Spleen (tissue), 11 donors: ENCODE measurements at regions not wholly inside any gene's neighbourhood (a gene's known extent, or its start where the extent isn't known, plus 50 kb on each side); places are given as distances from the start of the nearest gene placed in this dataset.

Experiments
- DNase-seq: peaks from one replicate; pipeline ENCODE4 v3.0.0-alpha.2; 2020
- H3K27ac ChIP-seq, 8 donors: fragments of 200-600 bp; sonication (generic) in 7 of 8; 1 replicate in 4 of 8; 2 replicates in 4 of 8; pipeline versions ENCODE4 v1.5.0 to v1.8.0; 2016 to 2021; ENCODE audit warnings: inconsistent platforms in 4 of 8, mild to moderate bottlenecking in 4 of 8, moderate library complexity in 1 of 8
- H3K27me3 ChIP-seq, 7 donors: fragments of 200-600 bp; sonication (generic) in 6 of 7; replicated peaks in 1 of 7; 1 replicate in 4 of 7; 2 replicates in 3 of 7; pipeline versions ENCODE4 v1.5.0 to v1.8.0; 2016 to 2021; ENCODE audit warnings: inconsistent platforms in 3 of 7, mild to moderate bottlenecking in 1 of 7
- H3K36me3 ChIP-seq, 6 donors: fragments of 200-600 bp; sonication (generic) in 5 of 6; 1 replicate in 4 of 6; 2 replicates in 2 of 6; pipeline versions ENCODE4 v1.5.0 to v1.8.0; 2016 to 2021; ENCODE audit warnings: inconsistent platforms in 2 of 6
- H3K4me1 ChIP-seq, 6 donors: fragments of 200-600 bp; sonication (generic) in 5 of 6; 1 replicate in 3 of 6; 2 replicates in 3 of 6; pipeline versions ENCODE4 v1.5.0 to v1.8.0; 2016 to 2021; ENCODE audit warnings: inconsistent platforms in 3 of 6
- H3K4me3 ChIP-seq, 8 donors: fragments of 200-600 bp; sonication (generic) in 7 of 8; 1 replicate in 4 of 8; 2 replicates in 4 of 8; pipeline versions ENCODE4 v1.5.0 to v1.8.0; 2016 to 2021; ENCODE audit warnings: inconsistent platforms in 4 of 8, mild to moderate bottlenecking in 4 of 8, moderate library complexity in 2 of 8
- H3K9me3 ChIP-seq, 8 donors: fragments of 200-600 bp; sonication (generic) in 7 of 8; 1 replicate in 4 of 8; 2 replicates in 4 of 8; pipeline versions ENCODE4 v1.5.0 to v1.8.0; 2016 to 2021; ENCODE audit warnings: inconsistent platforms in 4 of 8
- POLR2A ChIP-seq, 3 donors: fragments of 450-650 bp; IDR thresholded peaks; one replicate each; pipeline ENCODE4 v1.5.1; 2017; ENCODE audit warnings: antibody characterized with exemption in 3 of 3, mild to moderate bottlenecking in 1 of 3
- POLR2AphosphoS5 ChIP-seq, 3 donors: sonication (generic); formaldehyde crosslinking; IDR thresholded peaks; one replicate each; pipeline ENCODE4 v1.5.1; 2017; ENCODE audit warnings: antibody characterized with exemption in 3 of 3
- WGBS, 5 donors: extraction: QIAGEN DNeasy Blood & Tissue Kit in 3 of 5; methylation state at CpG; one replicate each; pipeline versions ENCODE4 v1.1.5 to v1.1.7; 2013 to 2018; 5-methylcytosine and 5-hydroxymethylcytosine counted together
- intact Hi-C: fragments of 100-400 bp; cut with DNase I; formaldehyde crosslinking; loops from one replicate; pipeline ENCODE4 v1.15.0; 2023; ENCODE audit warnings: low total_unique reads
- TF ChIP-seq, protein P1 (sequence below), 11 experiments: fragments of 200-600 bp in 7 of 11; fragments of 450-650 bp in 4 of 11; sonication (generic) in 4 of 11; IDR thresholded peaks in 8 of 11; conservative IDR thresholded peaks in 3 of 11; 1 replicate in 7 of 11; 2 replicates in 4 of 11; pipeline versions ENCODE4 v1.4.0 to v1.8.0; 2016 to 2021; ENCODE audit warnings: antibody characterized with exemption in 11 of 11, inconsistent platforms in 4 of 11, mild to moderate bottlenecking in 1 of 11
- donor health status: healthy with polysubstance abuse.
- donor health status: DM: no; HTN: no; CAD: no; lungs with moderate emphysema.
- donor health status: DM: no; HTN: no; CAD: no.
- donor health status: Bipolar disorder and iron deficiency.
- donor health status: healthy.
- donor health status: DM: no; HTN: no; CAD: no.
- donor health status: DM: yes; HTN: yes; CAD: no.

DNA sequence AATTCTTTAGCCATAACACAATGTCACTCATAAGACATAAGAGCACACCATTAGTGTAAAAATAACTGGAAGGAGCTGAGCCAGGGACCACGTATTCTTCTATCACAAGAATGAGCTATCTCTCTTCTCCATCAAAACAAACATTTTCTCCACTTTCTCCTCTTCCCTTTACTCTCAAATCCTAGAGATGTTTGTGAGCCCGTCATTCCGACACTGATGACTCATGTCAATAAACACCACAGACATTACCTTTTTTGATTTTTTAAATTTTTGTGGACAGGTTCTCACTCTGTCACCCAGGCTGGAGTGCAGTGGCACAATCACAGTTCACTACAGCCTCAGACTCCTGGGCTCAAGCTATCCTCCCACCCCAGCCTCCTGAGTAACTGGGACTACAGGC, 86.6 kb downstream of the MEX3B start:
- intact Hi-C loops, result no loop called here
- Histone ChIP-seq H3K4me1 (no peaks in the 10 kb centered on the region), H3K4me3 (no peak overlapping the region), H3K36me3 (no peaks in the 10 kb centered on the region), H3K9me3 (no peaks in the 10 kb centered on the region), H3K27ac (no peak overlapping the region), H3K27me3 (peaks cover 0 to 7% (median 0%) of the 10 kb centered on the region in 7 donors)
- 81 to 94% (median 92%) methylated on average over 3 of the region's 3 CpGs for whole genome bisulfite sequencing, 5 donors
- no peak for DNase-seq
- TF ChIP-seq POLR2AphosphoS5 (IDR thresholded peaks at IDR 0.05) (no peak), POLR2A (IDR thresholded peaks at IDR 0.05) (no peak)
- TF ChIP-seq, protein P1, sequence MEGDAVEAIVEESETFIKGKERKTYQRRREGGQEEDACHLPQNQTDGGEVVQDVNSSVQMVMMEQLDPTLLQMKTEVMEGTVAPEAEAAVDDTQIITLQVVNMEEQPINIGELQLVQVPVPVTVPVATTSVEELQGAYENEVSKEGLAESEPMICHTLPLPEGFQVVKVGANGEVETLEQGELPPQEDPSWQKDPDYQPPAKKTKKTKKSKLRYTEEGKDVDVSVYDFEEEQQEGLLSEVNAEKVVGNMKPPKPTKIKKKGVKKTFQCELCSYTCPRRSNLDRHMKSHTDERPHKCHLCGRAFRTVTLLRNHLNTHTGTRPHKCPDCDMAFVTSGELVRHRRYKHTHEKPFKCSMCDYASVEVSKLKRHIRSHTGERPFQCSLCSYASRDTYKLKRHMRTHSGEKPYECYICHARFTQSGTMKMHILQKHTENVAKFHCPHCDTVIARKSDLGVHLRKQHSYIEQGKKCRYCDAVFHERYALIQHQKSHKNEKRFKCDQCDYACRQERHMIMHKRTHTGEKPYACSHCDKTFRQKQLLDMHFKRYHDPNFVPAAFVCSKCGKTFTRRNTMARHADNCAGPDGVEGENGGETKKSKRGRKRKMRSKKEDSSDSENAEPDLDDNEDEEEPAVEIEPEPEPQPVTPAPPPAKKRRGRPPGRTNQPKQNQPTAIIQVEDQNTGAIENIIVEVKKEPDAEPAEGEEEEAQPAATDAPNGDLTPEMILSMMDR (IDR thresholded peaks at IDR 0.05 in 8 of 11, conservative IDR thresholded peaks at IDR 0.05 in 3 of 11), result no peak

GRCh38 chr15:81957698-81958097, 88.1 kb downstream of the MEX3B start:
- no peaks in the 10 kb centered on the region for H3K9me3 ChIP-seq
- 75 to 92% (median 81%) methylated on average over 4 of the region's 4 CpGs for WGBS, 5 donors
- no peak overlapping the region for H3K4me3 ChIP-seq
- H3K36me3 ChIP-seq, result no peaks in the 10 kb centered on the region
- intact Hi-C loops, result no loop called here
- TF ChIP-seq POLR2A (IDR thresholded peaks at IDR 0.05), result no peak
- TF ChIP-seq, protein P1 (IDR thresholded peaks at IDR 0.05 in 8 of 11, conservative IDR thresholded peaks at IDR 0.05 in 3 of 11), result no peak
- no peak for TF ChIP-seq POLR2AphosphoS5 (IDR thresholded peaks at IDR 0.05)
- no peaks in the 10 kb centered on the region for H3K4me1 ChIP-seq
- no peak for DNase-seq
- no peak overlapping the region for H3K27ac ChIP-seq
- H3K27me3 ChIP-seq, result no peaks in the 10 kb centered on the region

- Histone ChIP-seq H3K36me3 (no peaks in the 10 kb centered on the region), H3K9me3 (no peaks in the 10 kb centered on the region), H3K4me1 (no peaks in the 10 kb centered on the region), H3K4me3 (no peak overlapping the region), H3K27ac (no peak overlapping the region), H3K27me3 (no peaks in the 10 kb centered on the region)
- TF ChIP-seq, protein P1 (IDR thresholded peaks at IDR 0.05 in 8 of 11, conservative IDR thresholded peaks at IDR 0.05 in 3 of 11), result no peak
- TF ChIP-seq POLR2A (IDR thresholded peaks at IDR 0.05), result no peak
- no peak for TF ChIP-seq POLR2AphosphoS5 (IDR thresholded peaks at IDR 0.05)
- intact Hi-C loops, result no loop called here
- no peak for DNase-seq
- WGBS, 5 donors, result 77 to 88% (median 85%) methylated on average over 6 of the region's 6 CpGs
These were observed 90.3 kb downstream of the MEX3B start for GRCh38 chr15:81955382-81956062.

DNA sequence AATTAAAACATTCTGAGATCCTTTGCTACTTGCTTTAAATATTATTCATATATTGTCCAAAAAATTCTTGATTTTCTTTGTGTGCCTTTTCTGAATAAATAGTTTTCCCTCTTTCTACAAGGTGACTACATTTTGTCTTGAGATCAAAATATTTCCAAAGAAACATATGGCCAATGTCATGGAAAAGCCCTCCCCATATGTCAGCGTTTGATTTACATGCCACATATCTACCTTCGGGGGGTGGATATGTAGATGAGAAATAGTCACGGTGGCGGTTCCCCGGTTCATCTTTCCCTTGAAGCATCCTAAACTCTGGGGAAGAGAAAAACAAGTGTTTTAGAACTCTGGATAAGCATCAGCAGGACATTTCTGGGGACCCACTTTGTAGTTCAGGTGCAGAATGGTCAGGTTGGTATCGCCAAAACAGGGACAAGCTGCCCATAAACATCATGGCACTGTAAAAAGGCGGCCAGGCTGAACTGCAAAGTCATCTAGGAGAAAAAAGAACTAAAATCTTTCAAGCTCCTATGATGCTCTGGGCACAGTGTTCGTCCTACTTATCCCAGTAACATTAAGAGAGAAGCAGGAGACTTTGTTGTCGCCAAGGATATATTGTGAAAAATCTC, 91.5 kb downstream of the MEX3B start:
- WGBS, 5 donors, result 81 to 92% (median 90%) methylated on average over 9 of the region's 9 CpGs
- Histone ChIP-seq H3K4me3 (no peak overlapping the region), H3K36me3 (no peaks in the 10 kb centered on the region), H3K27ac (no peak overlapping the region), H3K9me3 (no peaks in the 10 kb centered on the region), H3K27me3 (no peaks in the 10 kb centered on the region), H3K4me1 (no peaks in the 10 kb centered on the region)
- intact Hi-C loops, result no loop called here
- no peak for DNase-seq
- TF ChIP-seq POLR2A (IDR thresholded peaks at IDR 0.05), result no peak
- TF ChIP-seq POLR2AphosphoS5 (IDR thresholded peaks at IDR 0.05), result no peak
- TF ChIP-seq, protein P1 (IDR thresholded peaks at IDR 0.05 in 8 of 11, conservative IDR thresholded peaks at IDR 0.05 in 3 of 11), result no peak
